Prostate gland (tissue), 2 donors: ENCODE measurements at regions not wholly inside any gene's neighbourhood (a gene's known extent, or its start where the extent isn't known, plus 50 kb on each side); places are given as distances from the start of the nearest gene placed in this dataset.

Experiments used
- CTCF ChIP-seq, 4 experiments: fragments of 200-600 bp in 2 of 4; fragments of 450-650 bp in 2 of 4; sonication (generic) in 2 of 4; IDR thresholded peaks; 1 replicate in 3 of 4; 2 replicates in 1 of 4; pipeline ENCODE4 v1.5.1; 2016 to 2019; ENCODE audit warnings: antibody characterized with exemption in 4 of 4, mild to moderate bottlenecking in 2 of 4, moderate library complexity in 2 of 4
- POLR2AphosphoS5 ChIP-seq: sonication (generic); formaldehyde crosslinking; IDR thresholded peaks from one replicate; pipeline ENCODE4 v1.6.1; 2017; ENCODE audit warnings: antibody characterized with exemption

- TF ChIP-seq CTCF (IDR thresholded peaks at IDR 0.05), result no peak
- TF ChIP-seq POLR2AphosphoS5, result no peak
These were observed 572.9 kb upstream of the CHORDC1 start for GRCh38 chr11:90795746-90796145.
